GM18909 (cell line): ENCODE measurements at regions not wholly inside any gene's neighbourhood (a gene's known extent, or its start where the extent isn't known, plus 50 kb on each side); places are given as distances from the start of the nearest gene placed in this dataset.

ENCODE experiments used
- ATAC-seq: cut with Tn5 transposase; IDR thresholded peaks from one replicate; pipeline ENCODE4 v1.9.1; 2021; ENCODE audit warnings: mild to moderate bottlenecking; ENCODE audit not compliant: unreplicated experiment, poor library complexity

DNA sequence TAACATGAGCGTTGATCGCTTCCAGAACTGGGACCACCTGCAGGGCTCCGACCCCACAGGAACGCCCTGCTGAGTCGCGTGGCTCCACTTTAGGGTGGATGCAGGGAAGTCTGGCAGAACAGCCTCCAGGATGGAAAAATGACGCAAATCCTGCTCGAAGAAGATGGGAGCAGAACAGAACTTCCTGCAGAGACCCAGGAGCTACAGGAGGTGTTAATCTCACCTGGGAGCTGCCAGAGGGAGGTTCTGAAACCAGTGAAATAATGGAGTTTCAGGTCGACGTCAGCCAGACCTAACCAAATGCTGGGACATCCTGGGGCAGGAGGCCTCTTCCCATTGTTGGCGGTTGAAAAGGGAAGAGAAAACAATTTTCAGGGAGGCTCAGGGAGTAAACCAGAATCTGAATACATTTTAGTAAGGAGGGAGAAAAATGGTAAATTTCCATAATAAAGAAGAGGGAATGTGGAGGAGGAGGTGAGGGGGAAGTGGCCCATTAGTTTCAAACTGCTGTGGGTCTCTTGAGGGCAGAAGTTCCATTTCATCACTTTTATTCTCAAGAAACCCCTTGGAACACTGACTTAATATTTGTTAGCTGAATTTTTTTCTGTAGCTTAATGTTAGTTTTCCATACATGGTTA lies 558.4 kb upstream of the CDH4 start:
- ATAC-seq: no peak

DNA sequence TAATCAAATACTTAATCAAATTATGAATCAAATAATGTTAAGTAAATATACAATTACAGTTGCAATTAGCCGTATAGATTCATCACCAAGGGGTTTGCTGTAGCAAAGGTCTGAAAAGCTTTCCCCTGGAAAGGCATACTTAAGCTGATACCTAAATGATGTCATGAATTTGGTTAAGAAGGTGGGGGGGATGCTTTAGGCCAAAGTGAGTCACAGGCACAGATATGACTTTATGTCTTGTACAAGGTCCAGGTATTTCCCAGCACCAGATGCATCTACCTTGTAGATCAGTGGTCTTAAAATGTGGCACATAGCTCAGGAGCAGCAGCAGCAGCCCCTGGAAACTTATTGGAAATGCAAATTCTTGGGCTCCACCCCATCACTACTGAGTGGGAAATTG lies 557.3 kb upstream of the CDH4 start:
- no peak for ATAC-seq

DNA sequence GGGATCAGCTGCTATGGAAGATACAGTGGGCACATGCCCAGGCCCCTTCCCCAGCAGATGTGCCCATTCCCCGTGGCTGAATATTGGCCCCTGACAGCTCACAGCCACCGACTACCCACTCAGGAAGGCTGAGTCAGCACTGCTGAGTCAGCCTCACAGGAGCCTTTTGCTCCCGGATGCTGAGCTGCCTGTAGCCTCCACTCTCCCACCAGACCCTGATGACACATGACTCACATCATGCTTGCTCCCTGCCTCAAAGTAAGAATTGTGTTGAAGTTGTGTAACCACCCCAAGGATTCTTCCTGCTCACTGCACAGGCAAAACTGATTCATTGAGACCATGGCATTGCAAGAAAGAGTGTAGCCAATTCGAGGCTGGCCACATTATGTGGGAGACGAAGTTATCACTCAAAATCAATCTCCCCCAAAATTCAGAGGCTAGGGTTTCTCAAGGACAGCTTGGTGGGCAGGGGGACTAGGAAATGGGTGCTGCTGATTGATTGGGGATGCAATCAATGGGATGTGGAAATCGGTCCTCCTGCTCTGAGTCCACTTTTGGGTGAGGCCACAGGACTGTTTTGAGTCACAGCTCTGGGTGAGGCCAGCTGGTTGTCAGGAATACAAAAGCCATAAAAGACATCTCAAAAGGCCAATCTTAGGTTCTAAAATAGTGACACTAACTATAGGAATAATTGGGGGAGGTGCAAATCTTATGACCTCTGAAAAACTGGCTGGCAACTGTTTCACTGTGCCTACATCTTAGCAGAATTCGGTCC lies 556.6 kb upstream of the CDH4 start:
- ATAC-seq: no peak

DNA sequence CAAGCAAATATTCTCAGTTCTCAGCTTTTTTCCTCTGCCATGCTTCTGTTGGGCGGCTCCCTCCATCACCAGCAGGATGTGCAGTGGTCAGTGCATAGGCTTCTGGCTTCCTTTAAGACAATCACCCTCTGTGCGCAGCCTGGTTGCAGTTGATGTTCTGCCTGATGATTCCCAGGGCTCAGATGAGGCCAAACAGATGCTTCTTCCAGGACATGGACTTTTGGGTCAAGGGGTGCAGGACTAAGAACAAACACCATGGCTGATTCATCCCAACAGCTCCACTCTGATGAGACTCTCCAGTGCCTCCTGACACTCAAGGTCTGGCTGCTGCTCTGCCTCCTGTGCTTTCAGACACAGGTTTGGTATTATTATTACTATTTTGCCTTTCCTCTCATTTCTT lies 554.8 kb upstream of the CDH4 start:
- ATAC-seq: no peak

DNA sequence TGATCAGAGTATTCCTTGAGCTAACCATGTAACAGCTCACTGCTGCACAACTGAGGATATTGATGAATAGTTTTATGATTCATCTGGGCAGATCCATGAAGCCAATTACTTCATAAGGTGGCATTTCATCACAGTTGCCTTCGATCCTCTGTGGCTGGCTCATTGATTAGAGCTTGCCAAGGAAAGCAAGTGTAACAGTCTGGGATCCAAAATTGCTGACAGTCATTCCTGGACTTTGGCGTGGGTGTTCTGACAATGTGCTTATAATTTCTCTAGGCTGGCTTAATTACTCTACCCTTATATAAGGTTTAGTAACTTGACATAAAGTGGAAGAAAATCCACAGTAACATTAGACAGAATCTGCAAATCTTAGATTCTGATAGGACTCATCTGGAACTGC lies 551.3 kb upstream of the CDH4 start:
- ATAC-seq: no peak

DNA sequence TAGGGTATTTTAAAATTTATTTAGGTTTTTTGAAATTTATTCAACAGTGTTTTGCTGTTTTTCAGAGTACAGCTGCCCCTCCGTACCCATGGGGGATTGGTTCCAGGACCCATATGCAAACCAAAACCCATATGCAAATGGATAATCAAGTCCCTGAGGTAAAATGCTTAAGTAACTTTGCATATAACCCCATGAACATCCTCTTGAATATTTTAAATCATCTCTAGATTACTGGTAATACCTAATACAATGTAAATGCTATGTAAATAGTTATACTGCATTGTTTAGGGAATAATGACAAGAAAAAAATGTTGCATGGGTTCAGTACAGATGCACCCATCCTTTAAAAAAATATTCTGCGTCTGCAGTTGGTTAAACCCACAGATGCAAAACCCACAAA lies 547.9 kb upstream of the CDH4 start:
- ATAC-seq: no peak

DNA sequence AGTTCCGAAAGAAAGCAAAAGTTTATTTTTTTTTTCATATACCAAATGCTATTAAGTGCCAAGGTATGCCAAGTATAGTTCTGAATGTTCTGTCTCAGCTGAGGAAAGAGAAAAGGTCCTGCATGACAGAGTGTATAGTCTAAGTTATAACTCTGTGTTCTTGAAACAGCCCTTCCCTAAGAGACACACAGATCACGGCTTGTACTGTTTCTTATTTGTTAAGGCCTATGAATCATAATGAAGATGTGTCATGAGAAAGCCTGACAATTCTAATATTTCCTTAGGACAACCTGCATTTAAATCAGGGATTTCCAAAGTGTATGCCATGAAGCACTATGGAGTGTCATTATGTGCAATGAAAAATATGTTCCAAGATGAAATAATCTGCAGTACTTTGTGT lies 538.7 kb upstream of the CDH4 start:
- ATAC-seq: no peak

DNA sequence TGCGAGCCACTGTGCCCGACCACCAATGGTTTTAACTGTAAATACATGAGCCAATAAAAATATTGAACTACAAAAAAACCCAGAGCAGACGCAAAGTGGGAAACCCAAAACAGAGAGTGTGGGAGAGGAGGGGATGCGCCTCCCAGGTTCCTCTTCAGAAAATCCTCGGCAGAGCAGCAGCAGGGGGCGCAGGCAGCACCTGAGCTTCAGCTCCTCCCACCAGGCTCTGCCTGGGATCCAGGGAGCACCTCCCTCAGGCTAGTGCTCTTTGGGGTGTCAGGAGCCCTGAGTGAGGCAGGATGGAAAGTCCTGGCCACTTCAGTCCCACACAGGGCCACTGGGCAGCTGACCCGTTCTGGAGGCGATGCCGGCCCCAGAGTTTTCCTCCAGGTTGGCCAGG lies 536.9 kb upstream of the CDH4 start:
- ATAC-seq: no peak

DNA sequence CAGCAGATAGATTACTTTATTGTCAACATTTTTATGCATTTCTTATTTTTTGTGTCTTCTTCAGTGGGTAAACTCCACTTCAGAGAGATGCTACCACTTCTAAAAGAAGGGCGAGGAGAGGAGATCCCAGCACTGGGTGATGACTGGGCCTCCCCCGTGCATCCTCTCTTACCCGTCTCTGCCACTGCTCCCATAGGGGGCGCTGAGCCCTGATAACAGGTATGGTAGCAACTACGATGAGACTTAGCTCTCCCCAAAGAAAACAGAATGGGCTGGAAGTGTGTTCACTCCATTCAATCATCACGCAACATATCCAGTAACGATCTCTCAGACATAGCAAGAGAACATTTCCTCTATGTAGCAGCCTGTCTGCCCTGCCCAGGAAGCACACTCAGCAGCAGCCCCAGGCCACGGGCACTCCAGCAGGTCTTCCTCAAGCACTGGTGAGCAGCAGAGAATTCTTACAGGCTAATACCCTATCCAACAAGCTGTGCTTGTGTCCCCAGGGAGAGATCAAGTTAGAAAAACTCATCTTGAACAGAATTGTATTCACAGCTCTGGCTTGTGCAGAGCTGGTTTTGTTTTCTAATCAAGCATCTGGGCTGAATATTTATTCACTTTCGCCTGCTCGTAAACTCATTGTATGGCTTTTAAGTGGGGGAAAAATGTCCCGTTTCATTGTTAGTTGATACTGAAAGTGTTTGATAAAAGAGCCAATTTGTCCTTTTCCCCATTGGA lies 533.1 kb upstream of the CDH4 start:
- no peak for ATAC-seq

DNA sequence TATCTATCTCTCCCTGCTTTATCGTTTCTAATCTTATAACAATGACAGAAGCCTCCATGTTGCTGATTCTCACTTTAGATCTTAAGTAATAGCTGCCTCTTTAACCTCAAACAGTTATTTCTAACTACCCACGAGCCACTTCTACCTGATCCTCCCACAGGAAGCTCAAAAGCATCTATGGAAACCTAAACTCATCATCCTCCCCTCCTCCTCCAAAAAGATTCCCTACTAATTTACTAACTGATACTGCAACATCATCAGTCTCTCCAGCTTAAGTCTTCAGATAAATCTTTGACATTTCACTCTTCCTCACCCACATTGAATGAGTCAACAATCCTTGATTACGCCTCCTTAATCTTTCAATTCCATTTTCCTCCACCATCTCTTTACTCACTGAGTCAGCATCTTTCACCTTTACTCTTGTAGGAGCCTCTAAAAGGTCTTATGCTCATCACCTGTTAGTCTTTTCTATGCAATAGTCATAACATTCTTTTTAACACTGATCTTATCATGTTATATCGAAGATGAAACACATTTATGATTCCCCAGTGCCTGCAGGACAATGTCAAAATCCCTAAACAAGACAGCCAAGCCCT lies 526.7 kb upstream of the CDH4 start:
- no peak for ATAC-seq

DNA sequence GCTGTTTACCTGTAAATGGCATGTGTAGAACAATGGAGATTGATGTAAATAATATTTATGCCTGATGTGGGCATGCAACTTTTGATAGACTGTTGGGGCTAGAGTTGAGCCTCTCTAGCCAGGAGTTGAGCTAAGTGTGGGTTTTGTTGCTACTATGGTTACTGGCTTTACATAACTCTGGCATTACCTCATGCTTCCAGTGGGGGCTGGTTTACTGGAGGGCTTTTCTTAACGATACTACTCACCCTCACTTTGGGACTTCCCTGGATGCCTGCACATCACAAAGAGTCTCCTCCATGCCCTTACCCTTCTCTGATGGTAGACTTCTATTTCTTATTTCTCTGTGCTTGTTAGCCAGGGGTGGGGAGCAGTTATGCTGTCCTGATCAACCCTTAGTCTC lies 524.6 kb upstream of the CDH4 start:
- no peak for ATAC-seq

DNA sequence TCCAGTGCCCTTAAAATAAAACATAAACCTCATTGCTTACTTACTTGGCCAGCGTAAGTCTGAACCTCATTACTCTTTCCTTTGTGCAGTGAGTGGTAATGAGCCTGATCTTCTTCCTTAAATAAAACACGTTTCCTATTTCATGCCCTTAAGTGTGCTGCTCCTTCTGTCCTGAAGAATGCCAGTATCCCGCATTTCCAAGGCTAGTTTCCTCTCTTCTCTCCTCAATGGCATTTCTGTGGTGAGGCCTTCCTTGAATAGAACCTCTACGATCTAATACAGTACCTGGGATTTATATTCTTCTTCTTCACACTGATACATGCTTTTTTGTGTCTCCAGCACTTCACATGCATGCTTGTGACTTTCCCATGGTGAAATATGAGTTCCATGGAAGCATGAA lies 523.4 kb upstream of the CDH4 start:
- no peak for ATAC-seq

DNA sequence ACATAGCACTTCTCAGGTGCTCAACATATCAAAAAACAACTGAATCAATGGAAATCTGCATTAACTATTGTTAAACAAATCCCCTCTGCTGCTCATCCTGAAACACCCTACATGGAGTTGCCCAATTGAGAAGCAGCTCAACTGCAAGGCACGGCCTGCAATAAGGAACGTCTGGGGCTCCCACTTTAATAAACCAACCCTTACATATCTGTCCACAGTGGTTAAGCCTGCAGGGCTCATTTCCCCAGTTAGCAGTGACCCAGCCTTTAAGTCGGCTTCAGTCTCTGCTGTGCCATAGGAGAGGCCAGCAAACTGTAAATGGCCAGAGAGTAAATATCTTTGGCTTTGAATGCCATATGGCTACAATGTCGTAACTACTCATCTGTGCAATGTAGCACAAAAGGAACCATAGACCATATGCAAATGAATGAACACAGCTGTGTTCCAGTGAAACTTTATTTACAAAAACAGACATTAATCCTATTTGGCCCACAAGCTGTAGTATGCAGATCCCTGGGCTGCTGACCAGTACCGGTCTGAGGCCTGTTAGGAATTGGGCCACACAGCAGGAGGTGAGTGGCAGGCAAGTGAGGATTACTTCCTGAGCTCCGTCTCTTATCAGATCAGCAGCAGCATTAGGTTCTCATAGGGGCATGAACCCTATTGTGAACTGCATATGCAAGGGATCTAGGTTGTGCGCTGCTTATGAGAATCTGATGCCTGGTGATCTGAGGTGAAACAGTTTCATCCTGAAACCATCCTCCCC lies 522.7 kb upstream of the CDH4 start:
- no peak for ATAC-seq

DNA sequence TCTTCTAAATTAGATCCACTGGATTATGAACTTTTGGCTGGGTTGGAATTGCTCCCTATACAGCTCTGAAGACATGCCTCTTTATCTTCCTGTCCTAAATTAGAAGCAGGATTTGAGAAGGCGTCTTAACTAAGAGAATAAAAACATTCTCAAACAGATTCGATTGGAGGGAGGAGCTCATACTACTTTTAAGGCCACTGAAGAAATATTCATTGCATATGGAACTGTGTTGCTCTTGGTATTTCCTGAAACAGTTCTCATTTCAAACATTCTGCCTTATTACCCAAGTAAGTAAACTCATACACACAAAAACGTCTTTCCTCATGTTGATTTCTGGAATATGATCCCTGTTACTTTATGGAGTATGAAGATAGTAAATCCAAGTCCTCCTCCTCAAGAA lies 519.7 kb upstream of the CDH4 start:
- ATAC-seq: no peak

DNA sequence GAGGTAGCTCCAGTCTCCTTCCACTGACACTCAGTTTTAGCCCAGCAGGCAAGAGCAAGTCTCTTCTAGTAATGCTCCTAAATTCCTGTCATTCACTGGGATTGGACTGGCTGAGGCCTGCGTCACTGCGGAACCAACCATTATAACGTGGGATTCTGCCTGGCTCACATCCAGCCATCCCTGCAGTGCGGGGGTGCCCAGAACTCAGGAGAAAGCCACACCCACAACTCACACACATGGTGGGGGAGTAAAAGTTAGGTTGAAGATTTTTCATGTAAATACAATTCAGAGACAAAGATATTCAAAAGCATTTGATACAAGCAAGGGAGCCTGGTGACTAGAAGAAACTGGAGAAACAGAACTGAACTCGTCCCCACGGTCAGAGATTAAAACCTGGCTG lies 504.0 kb upstream of the CDH4 start:
- ATAC-seq: no peak

DNA sequence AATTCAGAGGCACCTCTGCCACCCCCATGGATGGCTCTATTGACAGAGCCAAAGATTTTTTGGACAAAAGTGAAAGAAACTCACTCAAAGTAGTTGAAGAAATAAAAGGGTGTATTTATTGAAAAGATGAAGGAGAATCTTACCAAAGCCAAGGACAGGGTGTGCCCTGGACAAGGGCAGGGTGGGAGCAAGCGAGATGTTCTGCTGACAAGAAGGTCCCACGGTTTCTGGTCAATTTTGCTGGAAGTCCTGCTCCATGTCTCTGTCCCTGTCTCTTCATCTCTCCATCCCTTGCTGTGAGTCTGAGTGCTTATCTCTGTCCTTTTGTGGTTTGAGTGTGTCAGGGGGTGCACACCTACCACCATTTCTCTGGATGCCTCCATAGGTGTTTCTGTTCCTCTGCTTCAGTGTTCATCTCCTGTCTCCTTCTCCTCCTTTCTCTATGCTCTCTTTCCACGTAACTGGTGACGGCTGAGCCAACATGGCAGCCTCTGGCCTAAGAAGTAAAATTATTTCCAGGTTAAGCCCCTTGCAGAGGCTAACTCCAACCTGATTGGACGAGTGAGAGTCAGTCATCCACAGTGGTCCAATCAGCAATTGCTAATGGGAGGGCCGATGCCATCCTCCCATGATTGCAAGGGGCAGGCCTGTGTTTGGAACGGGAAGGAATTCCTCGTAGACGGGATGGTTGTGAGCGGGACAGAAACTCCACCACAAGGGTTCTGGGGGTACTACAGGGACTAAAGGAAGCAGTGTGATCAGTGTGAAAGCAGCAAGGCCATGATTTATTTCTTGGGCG lies 502.1 kb upstream of the CDH4 start:
- ATAC-seq: no peak

DNA sequence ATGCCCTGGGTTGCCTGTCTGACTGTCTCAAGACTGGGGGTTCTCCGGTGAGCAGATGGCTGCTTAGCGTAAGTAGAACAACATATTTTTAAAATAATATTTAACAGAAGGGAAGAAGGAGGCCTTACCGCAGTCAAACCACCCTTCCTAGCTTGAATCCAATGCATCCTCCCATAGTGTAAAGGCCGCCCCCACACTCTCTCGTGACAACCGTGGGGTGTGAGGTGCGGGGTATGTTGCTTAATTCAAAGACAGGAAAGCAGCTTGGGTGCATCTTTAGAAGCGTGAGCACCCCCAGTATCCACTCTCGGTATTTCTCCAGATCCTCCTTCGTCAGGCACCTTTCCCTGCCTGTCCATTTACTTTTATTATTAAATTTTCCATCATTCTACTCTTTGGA lies 501.2 kb upstream of the CDH4 start:
- ATAC-seq: no peak

DNA sequence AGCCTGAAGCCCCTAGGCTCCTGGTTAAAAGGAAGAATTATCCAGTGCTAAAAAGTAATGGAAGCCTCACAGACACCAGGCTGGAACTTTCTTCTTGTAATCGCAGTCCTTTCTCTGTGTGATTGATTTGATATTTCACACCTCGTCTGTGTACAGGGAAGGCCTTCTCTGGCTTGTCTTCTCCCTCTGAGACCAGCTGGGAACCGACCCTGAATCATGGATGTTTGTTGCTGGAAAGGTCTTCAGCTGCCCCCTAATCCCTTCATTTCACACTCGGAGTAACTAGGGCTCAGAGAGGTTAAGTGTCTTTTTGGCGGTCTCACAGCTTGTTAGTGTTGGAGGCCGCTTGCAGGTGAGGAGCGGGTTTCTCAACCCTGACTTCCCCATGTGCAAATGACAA lies 500.2 kb upstream of the CDH4 start:
- no peak for ATAC-seq

DNA sequence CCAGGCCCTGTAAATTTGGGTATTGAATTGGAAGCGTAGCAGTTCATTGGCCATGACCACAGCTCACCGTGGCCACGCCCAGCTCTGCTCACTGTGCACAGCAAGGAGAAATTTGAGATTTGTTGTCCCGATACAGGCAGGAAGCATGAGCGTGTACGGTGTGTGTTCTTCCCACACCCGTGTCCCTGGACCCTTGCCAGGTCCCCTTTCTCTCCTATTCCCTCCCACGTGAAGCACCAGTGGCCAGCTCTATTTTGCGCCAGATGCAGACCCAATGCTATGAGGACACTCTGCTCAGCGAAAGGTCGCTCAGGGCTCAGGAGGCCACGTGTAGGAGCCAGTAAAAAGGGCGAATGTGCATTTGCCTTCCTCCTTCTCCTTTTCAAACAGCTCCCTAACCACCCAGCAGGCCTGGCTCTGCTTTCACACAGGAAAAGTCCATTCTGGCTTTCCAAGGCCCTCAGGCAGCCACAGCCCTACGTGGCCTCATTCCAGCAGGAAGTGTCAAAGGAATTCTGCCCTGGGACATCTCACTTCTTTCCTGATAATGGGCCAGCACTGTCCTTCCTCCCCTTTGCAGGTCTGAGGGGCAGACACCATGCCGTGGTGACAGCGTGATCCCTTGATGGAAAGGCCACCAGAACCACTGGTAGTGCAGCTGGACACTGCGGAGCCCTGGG lies 499.2 kb upstream of the CDH4 start:
- no peak for ATAC-seq
